ENCODE measurements at regions not wholly inside any gene's neighbourhood (a gene's known extent, or its start where the extent isn't known, plus 50 kb on each side); places are given as distances from the start of the nearest gene placed in this dataset.

DNA sequence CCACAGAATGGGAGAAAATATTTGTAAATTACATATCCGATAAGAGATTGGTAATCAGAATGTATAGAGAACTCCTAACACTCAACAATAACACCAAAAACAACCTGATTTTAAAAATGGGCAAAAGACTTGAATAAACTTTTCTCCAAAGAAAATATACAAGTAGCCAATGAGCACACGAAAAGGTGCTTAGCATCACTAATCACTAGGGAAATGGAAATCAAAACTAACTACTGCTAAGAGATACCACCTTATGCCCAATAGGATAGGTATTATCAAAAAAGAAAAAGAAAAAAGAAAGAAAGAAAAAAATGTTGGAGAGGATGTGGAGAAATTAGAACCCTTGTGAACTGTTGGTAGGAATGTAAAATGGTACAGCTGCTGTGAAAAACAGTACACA is 212.1 kb downstream of the TLR4 start:
- no peak for TF ChIP-seq POLR2AphosphoS5 (IDR thresholded peaks at IDR 0.05; ENCODE audit: low read depth)
- TF ChIP-seq, protein P1, sequence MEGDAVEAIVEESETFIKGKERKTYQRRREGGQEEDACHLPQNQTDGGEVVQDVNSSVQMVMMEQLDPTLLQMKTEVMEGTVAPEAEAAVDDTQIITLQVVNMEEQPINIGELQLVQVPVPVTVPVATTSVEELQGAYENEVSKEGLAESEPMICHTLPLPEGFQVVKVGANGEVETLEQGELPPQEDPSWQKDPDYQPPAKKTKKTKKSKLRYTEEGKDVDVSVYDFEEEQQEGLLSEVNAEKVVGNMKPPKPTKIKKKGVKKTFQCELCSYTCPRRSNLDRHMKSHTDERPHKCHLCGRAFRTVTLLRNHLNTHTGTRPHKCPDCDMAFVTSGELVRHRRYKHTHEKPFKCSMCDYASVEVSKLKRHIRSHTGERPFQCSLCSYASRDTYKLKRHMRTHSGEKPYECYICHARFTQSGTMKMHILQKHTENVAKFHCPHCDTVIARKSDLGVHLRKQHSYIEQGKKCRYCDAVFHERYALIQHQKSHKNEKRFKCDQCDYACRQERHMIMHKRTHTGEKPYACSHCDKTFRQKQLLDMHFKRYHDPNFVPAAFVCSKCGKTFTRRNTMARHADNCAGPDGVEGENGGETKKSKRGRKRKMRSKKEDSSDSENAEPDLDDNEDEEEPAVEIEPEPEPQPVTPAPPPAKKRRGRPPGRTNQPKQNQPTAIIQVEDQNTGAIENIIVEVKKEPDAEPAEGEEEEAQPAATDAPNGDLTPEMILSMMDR (IDR thresholded peaks at IDR 0.05; ENCODE audit: insufficient read depth, low read length), result no peak
- no peak for TF ChIP-seq SPI1 (IDR thresholded peaks at IDR 0.05; ENCODE audit: borderline replicate concordance, low read depth)
- TF ChIP-seq, protein P2, sequence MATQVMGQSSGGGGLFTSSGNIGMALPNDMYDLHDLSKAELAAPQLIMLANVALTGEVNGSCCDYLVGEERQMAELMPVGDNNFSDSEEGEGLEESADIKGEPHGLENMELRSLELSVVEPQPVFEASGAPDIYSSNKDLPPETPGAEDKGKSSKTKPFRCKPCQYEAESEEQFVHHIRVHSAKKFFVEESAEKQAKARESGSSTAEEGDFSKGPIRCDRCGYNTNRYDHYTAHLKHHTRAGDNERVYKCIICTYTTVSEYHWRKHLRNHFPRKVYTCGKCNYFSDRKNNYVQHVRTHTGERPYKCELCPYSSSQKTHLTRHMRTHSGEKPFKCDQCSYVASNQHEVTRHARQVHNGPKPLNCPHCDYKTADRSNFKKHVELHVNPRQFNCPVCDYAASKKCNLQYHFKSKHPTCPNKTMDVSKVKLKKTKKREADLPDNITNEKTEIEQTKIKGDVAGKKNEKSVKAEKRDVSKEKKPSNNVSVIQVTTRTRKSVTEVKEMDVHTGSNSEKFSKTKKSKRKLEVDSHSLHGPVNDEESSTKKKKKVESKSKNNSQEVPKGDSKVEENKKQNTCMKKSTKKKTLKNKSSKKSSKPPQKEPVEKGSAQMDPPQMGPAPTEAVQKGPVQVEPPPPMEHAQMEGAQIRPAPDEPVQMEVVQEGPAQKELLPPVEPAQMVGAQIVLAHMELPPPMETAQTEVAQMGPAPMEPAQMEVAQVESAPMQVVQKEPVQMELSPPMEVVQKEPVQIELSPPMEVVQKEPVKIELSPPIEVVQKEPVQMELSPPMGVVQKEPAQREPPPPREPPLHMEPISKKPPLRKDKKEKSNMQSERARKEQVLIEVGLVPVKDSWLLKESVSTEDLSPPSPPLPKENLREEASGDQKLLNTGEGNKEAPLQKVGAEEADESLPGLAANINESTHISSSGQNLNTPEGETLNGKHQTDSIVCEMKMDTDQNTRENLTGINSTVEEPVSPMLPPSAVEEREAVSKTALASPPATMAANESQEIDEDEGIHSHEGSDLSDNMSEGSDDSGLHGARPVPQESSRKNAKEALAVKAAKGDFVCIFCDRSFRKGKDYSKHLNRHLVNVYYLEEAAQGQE (IDR thresholded peaks at IDR 0.05; ENCODE audit: insufficient replicate concordance, low read depth), result no peak
- TF ChIP-seq GABPA (IDR thresholded peaks at IDR 0.05; ENCODE audit: low read depth), result no peak
- no peak overlapping the region for H3K4me3 ChIP-seq (replicated peaks; ENCODE audit: insufficient read depth, low read length)
- H3K27ac ChIP-seq (replicated peaks), result no peak overlapping the region
- no peaks in the 10 kb centered on the region for H3K27me3 ChIP-seq (ENCODE audit: insufficient read depth, poor library complexity, severe bottlenecking)
- DNase-seq (ENCODE audit: low read depth in 1 of 2, low spot score in 1 of 2), result no peak

DNA sequence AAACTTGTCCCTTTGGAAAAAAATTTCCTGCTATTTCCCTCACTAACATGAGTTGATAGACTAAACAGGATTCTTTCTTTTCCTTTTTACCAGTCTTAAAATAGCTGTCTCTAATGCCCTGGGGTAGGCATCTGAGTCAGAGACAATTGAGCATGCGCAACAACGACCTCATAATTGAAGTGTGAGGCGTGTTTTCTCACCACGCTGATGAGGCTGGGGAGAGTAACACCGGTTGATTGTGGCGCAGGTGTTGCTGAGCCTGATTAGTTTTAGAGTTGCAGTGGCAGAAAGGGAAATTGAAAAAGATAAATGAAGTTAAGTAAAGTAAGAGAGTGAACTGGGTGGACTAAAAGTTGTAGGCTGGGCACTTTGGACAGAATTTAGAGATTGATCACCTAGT is 213.7 kb downstream of the TLR4 start:
- no peak for TF ChIP-seq SPI1 (IDR thresholded peaks at IDR 0.05; ENCODE audit: borderline replicate concordance, low read depth)
- TF ChIP-seq, protein P2 (IDR thresholded peaks at IDR 0.05; ENCODE audit: insufficient replicate concordance, low read depth), result no peak
- no peak for TF ChIP-seq GABPA (IDR thresholded peaks at IDR 0.05; ENCODE audit: low read depth)
- TF ChIP-seq POLR2AphosphoS5 (IDR thresholded peaks at IDR 0.05; ENCODE audit: low read depth), result no peak
- TF ChIP-seq, protein P1 (IDR thresholded peaks at IDR 0.05; ENCODE audit: insufficient read depth, low read length), result no peak
- Histone ChIP-seq H3K4me3 (replicated peaks; ENCODE audit: insufficient read depth, low read length) (no peak overlapping the region), H3K27ac (replicated peaks) (no peak overlapping the region), H3K27me3 (ENCODE audit: insufficient read depth, poor library complexity, severe bottlenecking) (no peaks in the 10 kb centered on the region)
- no peak for DNase-seq (ENCODE audit: low read depth in 1 of 2, low spot score in 1 of 2)

DNA sequence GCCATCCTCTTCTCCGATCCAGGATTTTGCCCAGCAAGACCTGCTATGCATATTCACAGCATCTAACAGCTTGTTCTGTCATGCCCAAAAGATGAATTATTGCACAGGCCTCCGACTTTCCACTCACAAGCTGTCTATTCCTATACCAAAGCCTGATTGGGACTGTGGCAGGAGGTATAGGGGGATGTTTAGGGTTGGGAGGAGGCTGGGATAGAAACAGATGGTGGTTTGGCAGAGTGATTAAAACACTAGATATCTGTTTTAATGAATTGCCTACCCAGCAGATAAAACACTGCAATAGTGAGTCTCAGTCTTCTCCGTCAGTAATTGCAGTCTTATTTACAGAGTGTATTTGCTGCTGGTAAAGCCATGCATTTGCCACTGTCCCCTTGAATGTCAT is 215.3 kb downstream of the TLR4 start:
- no peaks in the 10 kb centered on the region for H3K27me3 ChIP-seq (ENCODE audit: insufficient read depth, poor library complexity, severe bottlenecking)
- no peak overlapping the region for H3K27ac ChIP-seq (replicated peaks)
- DNase-seq (ENCODE audit: low read depth in 1 of 2, low spot score in 1 of 2), result no peak
- TF ChIP-seq, protein P2 (IDR thresholded peaks at IDR 0.05; ENCODE audit: insufficient replicate concordance, low read depth), result no peak
- TF ChIP-seq GABPA (IDR thresholded peaks at IDR 0.05; ENCODE audit: low read depth) (no peak), SPI1 (IDR thresholded peaks at IDR 0.05; ENCODE audit: borderline replicate concordance, low read depth) (no peak), POLR2AphosphoS5 (IDR thresholded peaks at IDR 0.05; ENCODE audit: low read depth) (no peak)
- TF ChIP-seq, protein P1 (IDR thresholded peaks at IDR 0.05; ENCODE audit: insufficient read depth, low read length), result no peak
- H3K4me3 ChIP-seq (replicated peaks; ENCODE audit: insufficient read depth, low read length), result no peak overlapping the region

Data from HL-60 (cell line).